OCI-LY3 (cell line): ENCODE measurements at regions not wholly inside any gene's neighbourhood (a gene's known extent, or its start where the extent isn't known, plus 50 kb on each side); places are given as distances from the start of the nearest gene placed in this dataset.

Experiments
- EZH2phosphoT487 ChIP-seq: fragments of 200-600 bp; shearing (Covaris generic); IDR thresholded peaks from 2 replicates; pipeline ENCODE4 v1.6.1; 2018; ENCODE audit warnings: antibody characterized with exemption, mixed run types, low read depth
- TF ChIP-seq, protein P1 (sequence below): fragments of 200-600, 300-600 bp; sonication (generic); IDR thresholded peaks from 2 replicates; pipeline ENCODE4 v1.5.1; 2014; ENCODE audit warnings: antibody characterized with exemption, low read length, low read depth

DNA sequence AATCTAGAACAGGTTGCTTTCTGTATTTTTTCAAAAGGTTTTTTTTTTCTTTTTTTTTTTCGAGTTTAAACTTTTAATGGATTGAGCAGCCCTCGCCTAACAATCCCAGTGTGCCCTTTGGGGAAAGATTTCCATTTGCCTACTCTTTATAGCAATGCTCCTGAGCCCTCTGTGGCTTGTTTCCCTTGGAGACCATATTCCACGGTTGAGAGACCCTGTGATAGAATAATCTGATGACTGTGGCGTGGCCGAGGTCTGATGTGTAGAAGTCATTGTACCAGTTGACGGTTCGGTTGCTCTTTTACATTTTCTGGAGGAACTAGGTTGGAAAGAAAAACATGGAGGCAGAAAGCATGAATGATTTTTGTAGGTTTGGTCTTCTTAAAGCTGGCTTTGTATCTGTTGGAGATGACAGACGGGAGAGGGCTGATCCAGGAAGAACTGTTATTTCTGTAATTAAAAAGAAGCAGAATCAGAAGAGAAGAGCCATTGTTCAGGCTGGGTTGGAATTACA is 305.7 kb upstream of the NRIP1 start:
- TF ChIP-seq, protein P1, sequence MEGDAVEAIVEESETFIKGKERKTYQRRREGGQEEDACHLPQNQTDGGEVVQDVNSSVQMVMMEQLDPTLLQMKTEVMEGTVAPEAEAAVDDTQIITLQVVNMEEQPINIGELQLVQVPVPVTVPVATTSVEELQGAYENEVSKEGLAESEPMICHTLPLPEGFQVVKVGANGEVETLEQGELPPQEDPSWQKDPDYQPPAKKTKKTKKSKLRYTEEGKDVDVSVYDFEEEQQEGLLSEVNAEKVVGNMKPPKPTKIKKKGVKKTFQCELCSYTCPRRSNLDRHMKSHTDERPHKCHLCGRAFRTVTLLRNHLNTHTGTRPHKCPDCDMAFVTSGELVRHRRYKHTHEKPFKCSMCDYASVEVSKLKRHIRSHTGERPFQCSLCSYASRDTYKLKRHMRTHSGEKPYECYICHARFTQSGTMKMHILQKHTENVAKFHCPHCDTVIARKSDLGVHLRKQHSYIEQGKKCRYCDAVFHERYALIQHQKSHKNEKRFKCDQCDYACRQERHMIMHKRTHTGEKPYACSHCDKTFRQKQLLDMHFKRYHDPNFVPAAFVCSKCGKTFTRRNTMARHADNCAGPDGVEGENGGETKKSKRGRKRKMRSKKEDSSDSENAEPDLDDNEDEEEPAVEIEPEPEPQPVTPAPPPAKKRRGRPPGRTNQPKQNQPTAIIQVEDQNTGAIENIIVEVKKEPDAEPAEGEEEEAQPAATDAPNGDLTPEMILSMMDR, result no peak
- TF ChIP-seq EZH2phosphoT487, result no peak
